ENCODE measurements at regions not wholly inside any gene's neighbourhood (a gene's known extent, or its start where the extent isn't known, plus 50 kb on each side); places are given as distances from the start of the nearest gene placed in this dataset.
"Not testable (repeated sequence)": the region's sequence is repeated elsewhere in the genome, so short reads cannot be mapped to it uniquely, and the experiment has no call there.

DNA sequence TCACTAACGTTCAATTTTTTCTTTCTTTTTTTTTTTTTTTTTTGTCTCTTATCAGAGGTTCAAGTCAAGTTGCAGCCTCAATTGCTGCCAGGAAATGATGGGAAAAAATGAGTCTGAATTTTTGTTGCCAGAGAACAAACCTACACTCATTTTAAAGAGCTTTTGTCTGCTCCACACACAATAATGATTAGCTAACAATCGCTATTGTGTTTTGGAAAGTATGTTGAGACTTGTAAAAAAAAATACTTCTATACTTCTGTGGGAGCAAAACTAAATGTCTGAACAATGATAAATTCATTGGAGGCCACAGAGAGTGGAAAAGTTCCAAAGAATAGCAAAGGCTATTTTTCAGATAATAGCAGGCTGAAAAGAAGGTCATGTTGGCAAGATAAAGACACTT, 176.3 kb upstream of the LMCD1 start:
- DNase-seq (ENCODE audit: low spot score): no peak
- TF ChIP-seq, protein P1, sequence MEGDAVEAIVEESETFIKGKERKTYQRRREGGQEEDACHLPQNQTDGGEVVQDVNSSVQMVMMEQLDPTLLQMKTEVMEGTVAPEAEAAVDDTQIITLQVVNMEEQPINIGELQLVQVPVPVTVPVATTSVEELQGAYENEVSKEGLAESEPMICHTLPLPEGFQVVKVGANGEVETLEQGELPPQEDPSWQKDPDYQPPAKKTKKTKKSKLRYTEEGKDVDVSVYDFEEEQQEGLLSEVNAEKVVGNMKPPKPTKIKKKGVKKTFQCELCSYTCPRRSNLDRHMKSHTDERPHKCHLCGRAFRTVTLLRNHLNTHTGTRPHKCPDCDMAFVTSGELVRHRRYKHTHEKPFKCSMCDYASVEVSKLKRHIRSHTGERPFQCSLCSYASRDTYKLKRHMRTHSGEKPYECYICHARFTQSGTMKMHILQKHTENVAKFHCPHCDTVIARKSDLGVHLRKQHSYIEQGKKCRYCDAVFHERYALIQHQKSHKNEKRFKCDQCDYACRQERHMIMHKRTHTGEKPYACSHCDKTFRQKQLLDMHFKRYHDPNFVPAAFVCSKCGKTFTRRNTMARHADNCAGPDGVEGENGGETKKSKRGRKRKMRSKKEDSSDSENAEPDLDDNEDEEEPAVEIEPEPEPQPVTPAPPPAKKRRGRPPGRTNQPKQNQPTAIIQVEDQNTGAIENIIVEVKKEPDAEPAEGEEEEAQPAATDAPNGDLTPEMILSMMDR (IDR thresholded peaks at IDR 0.05): no peak
- H3K27ac ChIP-seq: no peak overlapping the region

DNA sequence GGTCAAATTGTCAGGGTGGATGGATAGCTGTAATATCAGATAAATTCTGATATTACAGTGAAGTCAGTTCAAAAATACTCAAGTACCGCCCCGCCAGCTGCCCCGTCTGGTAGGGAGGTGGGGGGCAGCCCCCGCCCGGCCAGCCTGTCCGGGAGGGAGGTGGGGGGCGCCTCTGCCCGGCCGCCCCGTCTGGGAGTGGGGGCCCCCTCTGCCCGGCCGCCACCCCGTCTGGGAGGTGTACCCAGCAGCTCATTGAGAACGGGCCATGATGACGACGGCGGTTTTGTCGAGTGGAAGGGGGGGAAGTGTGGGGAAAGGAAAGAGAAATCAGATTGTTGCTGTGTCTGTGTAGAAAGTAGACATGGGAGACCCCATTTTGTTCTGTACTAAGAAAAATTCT, 175.8 kb upstream of the LMCD1 start:
- DNase-seq (ENCODE audit: low spot score); H3K4me3 ChIP-seq; H3K27ac ChIP-seq: not testable (repeated sequence)

More for the DNA sequence above, 176.3 kb upstream of the LMCD1 start:
- no peak overlapping the region for H3K4me3 ChIP-seq

DNA sequence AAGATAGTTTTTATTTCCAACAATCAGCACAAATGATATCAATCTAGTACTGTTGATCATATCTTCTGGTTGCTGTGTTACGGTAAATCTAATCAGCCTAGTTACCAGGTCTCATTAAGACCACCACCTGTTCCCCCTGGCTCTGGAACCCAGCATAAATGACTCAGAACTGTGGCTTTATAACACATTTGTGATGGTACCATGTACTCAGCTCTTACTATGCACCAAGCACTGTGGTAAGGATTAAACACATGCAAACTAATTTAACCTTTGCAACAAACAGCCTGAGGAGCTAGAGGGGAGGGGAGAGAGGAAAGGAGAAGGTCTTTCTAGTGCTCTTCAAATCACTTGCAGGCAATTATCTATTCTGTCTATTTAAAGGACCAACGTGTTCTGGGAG, 173.9 kb upstream of the LMCD1 start:
- TF ChIP-seq, protein P1 (IDR thresholded peaks at IDR 0.05): no peak
- Histone ChIP-seq H3K4me3 (no peak overlapping the region), H3K27ac (no peak overlapping the region)
- no peak for DNase-seq (ENCODE audit: low spot score)

DNA sequence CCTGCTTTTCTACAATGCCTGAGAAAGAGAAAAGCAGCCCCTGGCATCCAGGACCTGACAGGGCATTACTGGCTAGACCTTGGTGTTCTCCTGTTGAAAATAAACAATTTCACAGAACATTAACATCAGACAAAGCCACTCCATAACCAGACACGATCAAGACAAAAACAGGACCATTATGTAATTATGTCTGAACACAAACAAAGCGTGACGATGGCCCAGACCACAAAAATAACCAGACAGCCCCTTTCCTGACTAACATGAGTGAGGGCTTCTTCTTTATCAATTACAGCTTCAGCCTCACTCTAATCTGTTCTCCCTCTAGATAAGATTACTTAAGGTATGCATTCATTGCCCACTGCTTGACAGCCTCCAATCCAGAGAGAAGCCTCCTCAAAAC, 172.7 kb upstream of the LMCD1 start:
- TF ChIP-seq, protein P1 (IDR thresholded peaks at IDR 0.05): no peak
- DNase-seq (ENCODE audit: low spot score): no peak
- no peak overlapping the region for H3K4me3 ChIP-seq
- H3K27ac ChIP-seq: no peak overlapping the region

DNA sequence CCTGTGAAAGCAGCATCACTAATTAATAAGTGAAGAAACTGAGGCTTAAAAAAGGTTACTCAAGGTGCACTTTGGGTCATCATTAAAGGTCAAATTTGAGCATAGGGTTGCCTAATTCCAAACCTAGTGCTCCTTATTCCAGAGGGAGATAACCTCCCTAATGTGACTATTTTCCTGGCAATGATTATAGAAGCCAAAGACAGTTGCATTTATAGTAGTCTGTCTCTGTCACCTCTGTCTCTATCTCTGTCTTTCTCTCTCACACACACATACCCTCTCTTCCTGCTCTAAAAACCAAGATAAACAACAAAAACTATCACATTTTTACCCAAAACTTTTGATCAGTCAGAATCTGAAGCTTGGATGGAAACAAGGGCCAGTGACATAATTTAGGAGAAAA, 172.0 kb upstream of the LMCD1 start:
- Histone ChIP-seq H3K27ac (no peak overlapping the region), H3K4me3 (no peak overlapping the region)
- TF ChIP-seq, protein P1 (IDR thresholded peaks at IDR 0.05): no peak
- no peak for DNase-seq (ENCODE audit: low spot score)

DNA sequence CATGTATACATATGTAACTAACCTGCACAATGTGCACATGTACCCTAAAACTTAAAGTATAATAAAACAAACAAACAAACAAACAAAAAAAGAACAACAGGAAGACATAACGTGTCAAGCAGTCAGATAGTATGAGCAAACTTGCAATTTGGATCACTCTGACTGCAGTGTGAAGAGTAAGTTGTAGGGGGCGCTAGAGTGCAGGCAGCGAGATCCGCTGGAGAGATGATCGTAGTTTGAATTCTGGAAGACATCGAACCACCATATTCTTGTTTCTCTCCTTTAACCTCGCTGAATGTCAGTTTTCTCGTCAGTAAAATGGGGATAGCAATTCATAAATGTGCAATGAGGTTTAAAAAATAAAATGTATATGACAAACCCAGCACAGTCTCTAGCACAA, 165.2 kb upstream of the LMCD1 start:
- Histone ChIP-seq H3K27ac (no peak overlapping the region), H3K4me3 (no peak overlapping the region)
- TF ChIP-seq, protein P1 (IDR thresholded peaks at IDR 0.05): no peak
- no peak for DNase-seq (ENCODE audit: low spot score)

DNA sequence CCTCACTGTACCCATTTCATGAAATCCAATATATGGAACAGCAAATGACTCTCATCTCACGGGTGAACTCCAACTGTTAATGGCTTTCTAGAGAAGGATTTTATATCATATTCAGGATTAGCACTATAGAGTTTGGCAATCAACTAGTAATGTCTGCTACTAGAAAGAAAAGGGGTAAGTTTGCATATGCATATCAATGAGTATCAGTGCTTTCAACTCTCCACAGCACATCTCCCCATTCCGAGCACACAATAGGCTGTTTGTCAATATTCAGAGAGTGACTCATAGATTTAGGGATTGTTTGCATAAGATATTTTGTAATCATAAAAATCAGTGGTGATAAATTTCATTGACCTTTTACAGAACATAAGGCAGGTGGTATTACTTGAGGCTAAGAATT, 163.2 kb upstream of the LMCD1 start:
- Histone ChIP-seq H3K4me3 (no peak overlapping the region), H3K27ac (no peak overlapping the region)
- TF ChIP-seq, protein P1 (IDR thresholded peaks at IDR 0.05): no peak
- DNase-seq (ENCODE audit: low spot score): no peak

DNA sequence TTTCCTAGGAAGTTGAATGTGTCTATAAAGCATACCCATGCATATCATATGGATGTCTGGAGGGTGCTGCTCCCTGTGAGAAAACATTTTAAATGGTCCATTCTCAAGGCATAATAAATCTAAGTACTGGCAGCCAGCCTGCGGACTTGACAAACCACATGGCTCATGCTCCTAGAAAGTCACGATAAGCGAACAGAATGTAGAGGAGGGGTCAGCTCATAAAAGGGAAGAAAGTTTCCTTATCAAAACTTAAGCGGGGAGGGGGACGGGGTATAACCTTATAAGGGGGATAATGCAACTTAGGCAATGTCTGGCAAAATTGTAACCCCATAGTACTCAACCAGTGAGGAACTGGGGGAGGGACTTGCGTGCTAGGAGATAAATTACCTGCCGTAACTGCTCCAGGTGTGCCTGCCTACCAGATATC, 159.8 kb upstream of the LMCD1 start:
- TF ChIP-seq, protein P1 (IDR thresholded peaks at IDR 0.05): no peak
- no peak overlapping the region for H3K4me3 ChIP-seq
- DNase-seq (ENCODE audit: low spot score): no peak
- no peak overlapping the region for H3K27ac ChIP-seq
